H1 (cell line): ENCODE measurements at regions not wholly inside any gene's neighbourhood (a gene's known extent, or its start where the extent isn't known, plus 50 kb on each side); places are given as distances from the start of the nearest gene placed in this dataset.

Experiments
- CTCF ChIA-PET: fragments of 300-600 bp; sonication (Branson Sonifier 250); formaldehyde crosslinking; loops from one replicate; lab custom pipeline; 2021; ENCODE audit not compliant: partially characterized antibody; lab: Charles Lee
- POLR2A ChIA-PET: fragments of 300-600 bp; sonication (Branson Sonifier 250); formaldehyde crosslinking; loops from one replicate; lab custom pipeline; 2021; ENCODE audit warnings: inconsistent platforms; ENCODE audit not compliant: partially characterized antibody; lab: Charles Lee
- DNase-seq, 2 experiments: peaks; one replicate each; pipeline versions ENCODE4 v3.0.0 to v3.0.0-alpha.2; 2010 to 2022; ENCODE audit warnings: low spot score in 2 of 2, low read depth in 1 of 2, mixed read lengths in 1 of 2
- FAIRE-seq: peaks from 2 replicates; lab custom pipeline; 2011; peaks lifted over from hg19 to GRCh38; lab: Jason Lieb, UNC
- H2AFZ ChIP-seq: 2 replicates; pipeline ENCODE4 v1.8.1; 2012; ENCODE audit warnings: low read length, inconsistent platforms
- H2AK5ac ChIP-seq: 2 replicates; pipeline ENCODE4 v1.6.1; 2013; ENCODE audit warnings: low read depth, low read length
- H2BK120ac ChIP-seq: replicated peaks from 2 replicates; pipeline ENCODE3; 2013; ENCODE audit warnings: low read depth, low read length, inconsistent platforms
- H2BK12ac ChIP-seq: 2 replicates; pipeline ENCODE4 v1.6.1; 2013; ENCODE audit warnings: low read depth, low read length
- H2BK15ac ChIP-seq: 2 replicates; pipeline ENCODE4 v1.6.1; 2013; ENCODE audit warnings: low read length
- H2BK20ac ChIP-seq: 2 replicates; pipeline ENCODE4 v1.6.1; 2013; ENCODE audit warnings: low read length
- H2BK5ac ChIP-seq: 2 replicates; pipeline ENCODE4 v1.6.1; 2013; ENCODE audit warnings: low read depth, low read length
- H3K14ac ChIP-seq: 2 replicates; pipeline ENCODE4 v1.6.1; 2013; ENCODE audit warnings: inconsistent platforms; ENCODE audit not compliant: insufficient read length
- H3K18ac ChIP-seq: 2 replicates; pipeline ENCODE4 v1.6.1; 2013; ENCODE audit warnings: low read length; ENCODE audit errors: extremely low read depth
- H3K23ac ChIP-seq: 2 replicates; pipeline ENCODE4 v1.6.1; 2013; ENCODE audit warnings: inconsistent platforms; ENCODE audit not compliant: insufficient read length
- H3K23me2 ChIP-seq: 2 replicates; pipeline ENCODE4 v1.6.1; 2013; ENCODE audit warnings: low read depth, low read length
- H3K27ac ChIP-seq: 2 replicates; pipeline ENCODE4 v1.6.1; 2011; ENCODE audit warnings: low read depth, low read length, inconsistent platforms
- H3K27me3 ChIP-seq, 4 experiments: replicated peaks in 1 of 4; 1 replicate in 1 of 4; 2 replicates in 3 of 4; pipeline versions ENCODE4 v1.6.1 to v1.8.1; 2011 to 2013; ENCODE audit warnings: low read length in 3 of 4, mild to moderate bottlenecking in 3 of 4, inconsistent platforms in 2 of 4, mixed read lengths in 2 of 4, moderate library complexity in 1 of 4; ENCODE audit not compliant: control insufficient read depth in 3 of 4, insufficient read depth in 3 of 4; ENCODE audit errors: extremely low read depth in 1 of 4
- H3K36me3 ChIP-seq, 4 experiments: 2 replicates each; pipeline versions ENCODE4 v1.6.1 to v1.8.1; 2011 to 2013; ENCODE audit warnings: mild to moderate bottlenecking in 4 of 4, low read length in 3 of 4, moderate library complexity in 2 of 4, control low read depth in 1 of 4, inconsistent platforms in 1 of 4; ENCODE audit not compliant: insufficient read depth in 4 of 4, control insufficient read depth in 2 of 4
- H3K4ac ChIP-seq: replicated peaks from 2 replicates; pipeline ENCODE3; 2013; ENCODE audit warnings: low read length, low read depth, mixed read lengths, inconsistent platforms; ENCODE audit not compliant: insufficient read length
- H3K4me1 ChIP-seq, 4 experiments: replicated peaks in 1 of 4; 1 replicate in 1 of 4; 2 replicates in 3 of 4; pipeline versions ENCODE4 v1.6.1 to v1.8.1; 2011 to 2013; ENCODE audit warnings: low read length in 3 of 4, inconsistent platforms in 2 of 4, mixed read lengths in 1 of 4; ENCODE audit not compliant: insufficient read depth in 4 of 4, control insufficient read depth in 3 of 4
- H3K4me2 ChIP-seq, 2 experiments: 2 replicates each; pipeline versions ENCODE4 v1.6.1 to v1.8.1; 2011 to 2013; ENCODE audit warnings: low read depth in 2 of 2, low read length in 2 of 2, control low read depth in 1 of 2, inconsistent platforms in 1 of 2, mild to moderate bottlenecking in 1 of 2; ENCODE audit not compliant: insufficient read depth in 1 of 2
- H3K4me3 ChIP-seq, 4 experiments: fragments of 200-600, 300-600 bp in 1 of 4; sonication (generic), shearing (Covaris generic), sonication (Bioruptor Twin) in 1 of 4; 2 replicates each; pipeline versions ENCODE4 v1.5.1 to v1.8.1; 2011 to 2016; ENCODE audit warnings: low read length in 4 of 4, low read depth in 3 of 4, control low read depth in 2 of 4, inconsistent platforms in 2 of 4, mild to moderate bottlenecking in 2 of 4, mixed read lengths in 1 of 4, moderate library complexity in 1 of 4; ENCODE audit not compliant: insufficient read depth in 2 of 4; ENCODE audit errors: extremely low read depth in 1 of 4
- H3K56ac ChIP-seq: replicated peaks from 2 replicates; pipeline ENCODE3; 2013; ENCODE audit warnings: low read depth, mild to moderate bottlenecking, mixed read lengths, low read length, inconsistent platforms; ENCODE audit not compliant: insufficient read length
- H3K79me1 ChIP-seq: 2 replicates; pipeline ENCODE4 v1.6.1; 2013; ENCODE audit warnings: low read depth, low read length, control low read depth
- H3K79me2 ChIP-seq, 2 experiments: 2 replicates each; pipeline versions ENCODE4 v1.6.1 to v1.8.1; 2012 to 2013; ENCODE audit warnings: low read length in 2 of 2, mild to moderate bottlenecking in 2 of 2, inconsistent platforms in 1 of 2; ENCODE audit not compliant: insufficient read depth in 2 of 2, control insufficient read depth in 1 of 2
- H3K9ac ChIP-seq, 4 experiments: replicated peaks in 1 of 4; 1 replicate in 1 of 4; 2 replicates in 3 of 4; pipeline versions ENCODE4 v1.6.1 to v1.8.1; 2011 to 2013; ENCODE audit warnings: low read depth in 3 of 4, low read length in 3 of 4, control low read depth in 2 of 4, mild to moderate bottlenecking in 2 of 4, moderate library complexity in 2 of 4, inconsistent platforms in 1 of 4; ENCODE audit errors: extremely low read depth in 1 of 4
- H3K9me3 ChIP-seq, 2 experiments: 2 replicates each; pipeline versions ENCODE4 v1.6.1 to v1.8.1; 2012 to 2013; ENCODE audit warnings: mild to moderate bottlenecking in 2 of 2, moderate library complexity in 2 of 2, control low read depth in 1 of 2, inconsistent platforms in 1 of 2, low read depth in 1 of 2, low read length in 1 of 2, mixed read lengths in 1 of 2; ENCODE audit not compliant: insufficient read depth in 2 of 2
- H4K20me1 ChIP-seq, 2 experiments: replicated peaks in 1 of 2; 2 replicates each; pipeline versions ENCODE3 to v1.8.1; 2011 to 2013; ENCODE audit warnings: inconsistent platforms in 2 of 2, low read length in 2 of 2, mild to moderate bottlenecking in 1 of 2; ENCODE audit not compliant: insufficient read depth in 2 of 2, control insufficient read depth in 1 of 2
- H4K5ac ChIP-seq: 2 replicates; pipeline ENCODE4 v1.6.1; 2013; ENCODE audit warnings: low read length, low read depth, mixed read lengths, inconsistent platforms; ENCODE audit not compliant: insufficient read length
- H4K8ac ChIP-seq: 2 replicates; pipeline ENCODE4 v1.8.0; 2013; ENCODE audit warnings: mild to moderate bottlenecking, moderate library complexity, low read length, inconsistent platforms; ENCODE audit not compliant: insufficient read depth; ENCODE audit errors: extremely low read depth
- H4K91ac ChIP-seq: replicated peaks from 2 replicates; pipeline ENCODE3; 2013; ENCODE audit warnings: low read length, mixed read lengths, inconsistent platforms; ENCODE audit not compliant: insufficient read length
- CHD2 ChIP-seq: IDR thresholded peaks from 2 replicates; pipeline ENCODE4 v1.6.1; 2012; ENCODE audit warnings: low read length, improper control_type of control experiment
- NRF1 ChIP-seq: IDR thresholded peaks from 2 replicates; pipeline ENCODE4 v1.6.1; 2011; ENCODE audit warnings: mild to moderate bottlenecking, low read depth, low read length, improper control_type of control experiment
- SIRT6 ChIP-seq: IDR thresholded peaks from one replicate; pipeline ENCODE4 v1.7.1; 2012; ENCODE audit warnings: low read length, inconsistent platforms
- USF2 ChIP-seq: IDR thresholded peaks from 2 replicates; pipeline ENCODE4 v1.6.1; 2011; ENCODE audit warnings: low read length, improper control_type of control experiment
- YY1 ChIP-seq: IDR thresholded peaks from 2 replicates; pipeline ENCODE4 v1.6.1; 2011; ENCODE audit warnings: low read depth, mild to moderate bottlenecking, low read length
- WGBS, 2 experiments: shearing (Covaris generic) in 1 of 2; methylation state at CpG; one replicate each; pipeline versions ENCODE4 v1.1.6 to v1.1.7; 2013 to 2015; ENCODE audit warnings: low lambda C conversion rate in 2 of 2, mixed read lengths in 2 of 2, inconsistent platforms in 1 of 2, low coverage in 1 of 2, missing lambda C conversion rate in 1 of 2; ENCODE audit not compliant: insufficient replicate concordance in 2 of 2, insufficient coverage in 1 of 2, insufficient read length in 1 of 2; ENCODE audit errors: extremely low coverage in 1 of 2, missing lambda C conversion rate in 1 of 2; 5-methylcytosine and 5-hydroxymethylcytosine counted together

GRCh38 chr16:22674832-22675191 is 139.2 kb upstream of the HS3ST2 start:
- Histone ChIP-seq H3K18ac (no peak overlapping the region), H4K5ac (no peak overlapping the region)
- TF ChIP-seq YY1 (no peak), SIRT6 (no peak), USF2 (no peak), NRF1 (no peak), CHD2 (no peak)
- TF ChIP-seq, all 59 proteins: peak for 0
- POLR2A ChIA-PET = interaction anchor here (0.7 kb wide), 1 partner anchor 489 kb away, joined by 3 read pairs; no protein-coding TSS in a partner anchor
- no peaks in the 10 kb centered on the region for H3K79me2 ChIP-seq
- no peak overlapping the region for H3K14ac ChIP-seq
- H2BK5ac ChIP-seq = no peak overlapping the region
- H3K56ac ChIP-seq = no peak overlapping the region
- H4K20me1 ChIP-seq = no peaks in the 10 kb centered on the region
- no peak overlapping the region for H2BK120ac ChIP-seq
- no peaks in the 10 kb centered on the region for H3K36me3 ChIP-seq
- no peak overlapping the region for H4K91ac ChIP-seq
- H3K23me2 ChIP-seq = no peaks in the 10 kb centered on the region
- H2BK15ac ChIP-seq = no peak overlapping the region
- DNase-seq = peak in 1 of 2 experiments; percentile 14
- H3K4me1 ChIP-seq = peaks cover 0 to 6% (median 2%) of the 10 kb centered on the region in 4 experiments; a peak in 3 of 7 replicates
- no peak for FAIRE-seq
- H3K79me1 ChIP-seq = no peaks in the 10 kb centered on the region
- H3K23ac ChIP-seq = no peak overlapping the region
- no peak overlapping the region for H2AFZ ChIP-seq
- H4K8ac ChIP-seq = no peak overlapping the region
- CTCF ChIA-PET = interaction anchor here (1.0 to 1.5 kb wide), 4 partner anchors 8 to 55 kb away, joined by 3 to 5 read pairs (median 4); no protein-coding TSS in a partner anchor
- no peak overlapping the region for H2AK5ac ChIP-seq
- H3K4me3 ChIP-seq = no peak overlapping the region
- H2BK20ac ChIP-seq = no peak overlapping the region
- no peak overlapping the region for H3K4ac ChIP-seq
- no peak overlapping the region for H2BK12ac ChIP-seq
- H3K9ac ChIP-seq = no peak overlapping the region
- no peak overlapping the region for H3K27ac ChIP-seq
- WGBS, 2 experiments = 91% methylated on average over 3 of the region's 3 CpGs; no CpG with 5 or more reads in 1 of the 2 experiments
- 0 out of 7 replicates have a peak, but pooled peaks cover 0 to 2% (median 0%) of the 10 kb centered on the region in 4 experiments for H3K27me3 ChIP-seq
- H3K9me3 ChIP-seq = peaks cover 0 to 4% of the 10 kb centered on the region in 2 experiments; a peak in 1 of 4 replicates
- no peak overlapping the region for H3K4me2 ChIP-seq
